H1 (cell line): ENCODE measurements at regions not wholly inside any gene's neighbourhood (a gene's known extent, or its start where the extent isn't known, plus 50 kb on each side); places are given as distances from the start of the nearest gene placed in this dataset.

ENCODE experiments used
- CTCF ChIA-PET: fragments of 300-600 bp; sonication (Branson Sonifier 250); formaldehyde crosslinking; loops from one replicate; lab custom pipeline; 2021; ENCODE audit not compliant: partially characterized antibody; lab: Charles Lee
- POLR2A ChIA-PET: fragments of 300-600 bp; sonication (Branson Sonifier 250); formaldehyde crosslinking; loops from one replicate; lab custom pipeline; 2021; ENCODE audit warnings: inconsistent platforms; ENCODE audit not compliant: partially characterized antibody; lab: Charles Lee
- DNase-seq, 2 experiments: peaks; one replicate each; pipeline versions ENCODE4 v3.0.0 to v3.0.0-alpha.2; 2010 to 2022; ENCODE audit warnings: low spot score in 2 of 2, low read depth in 1 of 2, mixed read lengths in 1 of 2
- FAIRE-seq: peaks from 2 replicates; lab custom pipeline; 2011; peaks lifted over from hg19 to GRCh38; lab: Jason Lieb, UNC
- H2AFZ ChIP-seq: 2 replicates; pipeline ENCODE4 v1.8.1; 2012; ENCODE audit warnings: low read length, inconsistent platforms
- H2AK5ac ChIP-seq: 2 replicates; pipeline ENCODE4 v1.6.1; 2013; ENCODE audit warnings: low read depth, low read length
- H2BK120ac ChIP-seq: replicated peaks from 2 replicates; pipeline ENCODE3; 2013; ENCODE audit warnings: low read depth, low read length, inconsistent platforms
- H2BK12ac ChIP-seq: 2 replicates; pipeline ENCODE4 v1.6.1; 2013; ENCODE audit warnings: low read depth, low read length
- H2BK15ac ChIP-seq: 2 replicates; pipeline ENCODE4 v1.6.1; 2013; ENCODE audit warnings: low read length
- H2BK20ac ChIP-seq: 2 replicates; pipeline ENCODE4 v1.6.1; 2013; ENCODE audit warnings: low read length
- H2BK5ac ChIP-seq: 2 replicates; pipeline ENCODE4 v1.6.1; 2013; ENCODE audit warnings: low read depth, low read length
- H3K14ac ChIP-seq: 2 replicates; pipeline ENCODE4 v1.6.1; 2013; ENCODE audit warnings: inconsistent platforms; ENCODE audit not compliant: insufficient read length
- H3K18ac ChIP-seq: 2 replicates; pipeline ENCODE4 v1.6.1; 2013; ENCODE audit warnings: low read length; ENCODE audit errors: extremely low read depth
- H3K23ac ChIP-seq: 2 replicates; pipeline ENCODE4 v1.6.1; 2013; ENCODE audit warnings: inconsistent platforms; ENCODE audit not compliant: insufficient read length
- H3K23me2 ChIP-seq: 2 replicates; pipeline ENCODE4 v1.6.1; 2013; ENCODE audit warnings: low read depth, low read length
- H3K27ac ChIP-seq: 2 replicates; pipeline ENCODE4 v1.6.1; 2011; ENCODE audit warnings: low read depth, low read length, inconsistent platforms
- H3K27me3 ChIP-seq, 4 experiments: replicated peaks in 1 of 4; 1 replicate in 1 of 4; 2 replicates in 3 of 4; pipeline versions ENCODE4 v1.6.1 to v1.8.1; 2011 to 2013; ENCODE audit warnings: low read length in 3 of 4, mild to moderate bottlenecking in 3 of 4, inconsistent platforms in 2 of 4, mixed read lengths in 2 of 4, moderate library complexity in 1 of 4; ENCODE audit not compliant: control insufficient read depth in 3 of 4, insufficient read depth in 3 of 4; ENCODE audit errors: extremely low read depth in 1 of 4
- H3K36me3 ChIP-seq, 4 experiments: 2 replicates each; pipeline versions ENCODE4 v1.6.1 to v1.8.1; 2011 to 2013; ENCODE audit warnings: mild to moderate bottlenecking in 4 of 4, low read length in 3 of 4, moderate library complexity in 2 of 4, control low read depth in 1 of 4, inconsistent platforms in 1 of 4; ENCODE audit not compliant: insufficient read depth in 4 of 4, control insufficient read depth in 2 of 4
- H3K4ac ChIP-seq: replicated peaks from 2 replicates; pipeline ENCODE3; 2013; ENCODE audit warnings: low read length, low read depth, mixed read lengths, inconsistent platforms; ENCODE audit not compliant: insufficient read length
- H3K4me1 ChIP-seq, 4 experiments: replicated peaks in 1 of 4; 1 replicate in 1 of 4; 2 replicates in 3 of 4; pipeline versions ENCODE4 v1.6.1 to v1.8.1; 2011 to 2013; ENCODE audit warnings: low read length in 3 of 4, inconsistent platforms in 2 of 4, mixed read lengths in 1 of 4; ENCODE audit not compliant: insufficient read depth in 4 of 4, control insufficient read depth in 3 of 4
- H3K4me2 ChIP-seq, 2 experiments: 2 replicates each; pipeline versions ENCODE4 v1.6.1 to v1.8.1; 2011 to 2013; ENCODE audit warnings: low read depth in 2 of 2, low read length in 2 of 2, control low read depth in 1 of 2, inconsistent platforms in 1 of 2, mild to moderate bottlenecking in 1 of 2; ENCODE audit not compliant: insufficient read depth in 1 of 2
- H3K4me3 ChIP-seq, 4 experiments: fragments of 200-600, 300-600 bp in 1 of 4; sonication (generic), shearing (Covaris generic), sonication (Bioruptor Twin) in 1 of 4; 2 replicates each; pipeline versions ENCODE4 v1.5.1 to v1.8.1; 2011 to 2016; ENCODE audit warnings: low read length in 4 of 4, low read depth in 3 of 4, control low read depth in 2 of 4, inconsistent platforms in 2 of 4, mild to moderate bottlenecking in 2 of 4, mixed read lengths in 1 of 4, moderate library complexity in 1 of 4; ENCODE audit not compliant: insufficient read depth in 2 of 4; ENCODE audit errors: extremely low read depth in 1 of 4
- H3K56ac ChIP-seq: replicated peaks from 2 replicates; pipeline ENCODE3; 2013; ENCODE audit warnings: low read depth, mild to moderate bottlenecking, mixed read lengths, low read length, inconsistent platforms; ENCODE audit not compliant: insufficient read length
- H3K79me1 ChIP-seq: 2 replicates; pipeline ENCODE4 v1.6.1; 2013; ENCODE audit warnings: low read depth, low read length, control low read depth
- H3K79me2 ChIP-seq, 2 experiments: 2 replicates each; pipeline versions ENCODE4 v1.6.1 to v1.8.1; 2012 to 2013; ENCODE audit warnings: low read length in 2 of 2, mild to moderate bottlenecking in 2 of 2, inconsistent platforms in 1 of 2; ENCODE audit not compliant: insufficient read depth in 2 of 2, control insufficient read depth in 1 of 2
- H3K9ac ChIP-seq, 4 experiments: replicated peaks in 1 of 4; 1 replicate in 1 of 4; 2 replicates in 3 of 4; pipeline versions ENCODE4 v1.6.1 to v1.8.1; 2011 to 2013; ENCODE audit warnings: low read depth in 3 of 4, low read length in 3 of 4, control low read depth in 2 of 4, mild to moderate bottlenecking in 2 of 4, moderate library complexity in 2 of 4, inconsistent platforms in 1 of 4; ENCODE audit errors: extremely low read depth in 1 of 4
- H3K9me3 ChIP-seq, 2 experiments: 2 replicates each; pipeline versions ENCODE4 v1.6.1 to v1.8.1; 2012 to 2013; ENCODE audit warnings: mild to moderate bottlenecking in 2 of 2, moderate library complexity in 2 of 2, control low read depth in 1 of 2, inconsistent platforms in 1 of 2, low read depth in 1 of 2, low read length in 1 of 2, mixed read lengths in 1 of 2; ENCODE audit not compliant: insufficient read depth in 2 of 2
- H4K20me1 ChIP-seq, 2 experiments: replicated peaks in 1 of 2; 2 replicates each; pipeline versions ENCODE3 to v1.8.1; 2011 to 2013; ENCODE audit warnings: inconsistent platforms in 2 of 2, low read length in 2 of 2, mild to moderate bottlenecking in 1 of 2; ENCODE audit not compliant: insufficient read depth in 2 of 2, control insufficient read depth in 1 of 2
- H4K5ac ChIP-seq: 2 replicates; pipeline ENCODE4 v1.6.1; 2013; ENCODE audit warnings: low read length, low read depth, mixed read lengths, inconsistent platforms; ENCODE audit not compliant: insufficient read length
- H4K8ac ChIP-seq: 2 replicates; pipeline ENCODE4 v1.8.0; 2013; ENCODE audit warnings: mild to moderate bottlenecking, moderate library complexity, low read length, inconsistent platforms; ENCODE audit not compliant: insufficient read depth; ENCODE audit errors: extremely low read depth
- H4K91ac ChIP-seq: replicated peaks from 2 replicates; pipeline ENCODE3; 2013; ENCODE audit warnings: low read length, mixed read lengths, inconsistent platforms; ENCODE audit not compliant: insufficient read length
- BACH1 ChIP-seq: IDR thresholded peaks from 2 replicates; pipeline ENCODE4 v1.6.1; 2012; ENCODE audit warnings: low read length, improper control_type of control experiment
- SP2 ChIP-seq: IDR thresholded peaks from 2 replicates; pipeline ENCODE4 v1.6.1; 2012; ENCODE audit warnings: mild to moderate bottlenecking, low read length, inconsistent platforms
- WGBS, 2 experiments: shearing (Covaris generic) in 1 of 2; methylation state at CpG; one replicate each; pipeline versions ENCODE4 v1.1.6 to v1.1.7; 2013 to 2015; ENCODE audit warnings: low lambda C conversion rate in 2 of 2, mixed read lengths in 2 of 2, inconsistent platforms in 1 of 2, low coverage in 1 of 2, missing lambda C conversion rate in 1 of 2; ENCODE audit not compliant: insufficient replicate concordance in 2 of 2, insufficient coverage in 1 of 2, insufficient read length in 1 of 2; ENCODE audit errors: extremely low coverage in 1 of 2, missing lambda C conversion rate in 1 of 2; 5-methylcytosine and 5-hydroxymethylcytosine counted together

DNA sequence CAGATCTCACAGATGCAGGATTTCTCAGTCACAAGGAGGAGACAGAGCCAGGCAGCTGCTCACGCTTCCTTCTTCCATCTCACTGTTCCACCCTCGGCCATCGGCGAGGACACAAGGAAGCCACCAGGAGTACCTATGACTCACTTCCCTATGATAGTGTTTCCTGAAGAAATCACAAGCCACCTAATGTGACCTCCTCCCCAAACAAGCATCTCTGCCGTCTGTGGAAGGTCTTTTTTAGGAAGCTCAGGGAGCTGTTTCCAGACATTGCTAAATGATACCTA is 672.7 kb downstream of the TBC1D22A start:
- H3K27ac ChIP-seq, result no peak overlapping the region
- no peak overlapping the region for H2BK5ac ChIP-seq
- DNase-seq, result no peak
- H3K23ac ChIP-seq, result no peak overlapping the region
- H4K91ac ChIP-seq, result no peak overlapping the region
- no peak overlapping the region for H2BK20ac ChIP-seq
- no peak overlapping the region for H3K18ac ChIP-seq
- FAIRE-seq, result no peak
- WGBS, 2 experiments, result 87% methylated on average over 5 of the region's 5 CpGs; no CpG with 5 or more reads in 1 of the 2 experiments
- H2AFZ ChIP-seq, result no peak overlapping the region
- TF ChIP-seq SP2, result no peak
- TF ChIP-seq BACH1, result no peak
- no peak overlapping the region for H3K4me2 ChIP-seq
- H3K36me3 ChIP-seq, result no peaks in the 10 kb centered on the region
- no peak overlapping the region for H2BK12ac ChIP-seq
- H4K8ac ChIP-seq, result no peak overlapping the region
- no peaks in the 10 kb centered on the region for H3K79me1 ChIP-seq
- no peak overlapping the region for H2BK120ac ChIP-seq
- H3K4ac ChIP-seq, result no peak overlapping the region
- ChIA-PET POLR2A (no interaction called here), CTCF (no interaction called here)
- peaks cover 70 to 86% of the 10 kb centered on the region in 2 experiments for H3K9me3 ChIP-seq
- H3K4me1 ChIP-seq, result no peaks in the 10 kb centered on the region
- H3K56ac ChIP-seq, result no peak overlapping the region
- H3K27me3 ChIP-seq, result no peaks in the 10 kb centered on the region
- H4K20me1 ChIP-seq, result no peaks in the 10 kb centered on the region
- H3K23me2 ChIP-seq, result no peaks in the 10 kb centered on the region
- no peak overlapping the region for H2BK15ac ChIP-seq
- H3K79me2 ChIP-seq, result no peaks in the 10 kb centered on the region
- H2AK5ac ChIP-seq, result no peak overlapping the region
- H3K14ac ChIP-seq, result no peak overlapping the region
- no peak overlapping the region for H3K9ac ChIP-seq
- no peak overlapping the region for H4K5ac ChIP-seq
- no peak overlapping the region for H3K4me3 ChIP-seq
